KMS-11 (cell line): ENCODE measurements at regions not wholly inside any gene's neighbourhood (a gene's known extent, or its start where the extent isn't known, plus 50 kb on each side); places are given as distances from the start of the nearest gene placed in this dataset.

Experiments used
- H2AFZ ChIP-seq: fragments of 200-600 bp; sonication (generic); 2 replicates; pipeline ENCODE4 v1.6.1; 2016; ENCODE audit warnings: antibody characterized with exemption, mixed run types, low read depth
- H3K27ac ChIP-seq: fragments of 200-600 bp; sonication (generic); 2 replicates; pipeline ENCODE4 v1.6.1; 2016; ENCODE audit warnings: mild to moderate bottlenecking, mixed run types
- H3K27me3 ChIP-seq: fragments of 200-600 bp; sonication (generic); 2 replicates; pipeline ENCODE4 v1.6.1; 2017; ENCODE audit warnings: mild to moderate bottlenecking, low read depth, mixed run types, moderate library complexity; ENCODE audit not compliant: insufficient read depth
- H3K36me3 ChIP-seq: fragments of 200-600 bp; sonication (generic); 2 replicates; pipeline ENCODE4 v1.6.1; 2017; ENCODE audit warnings: mild to moderate bottlenecking, mixed run types; ENCODE audit not compliant: insufficient read depth
- H3K4me1 ChIP-seq: fragments of 200-600 bp; sonication (generic); 2 replicates; pipeline ENCODE4 v1.6.1; 2016; ENCODE audit warnings: mild to moderate bottlenecking, low read depth, mixed run types; ENCODE audit not compliant: poor library complexity, severe bottlenecking
- H3K4me2 ChIP-seq: fragments of 200-600 bp; sonication (generic); 2 replicates; pipeline ENCODE4 v1.7.0; 2016; ENCODE audit warnings: mild to moderate bottlenecking, mixed run types
- H3K4me3 ChIP-seq: fragments of 200-600 bp; sonication (generic); IDR thresholded peaks from 2 replicates; pipeline ENCODE4 v1.6.1; 2017; ENCODE audit warnings: low read depth, low read length, mixed read lengths; ENCODE audit not compliant: insufficient read depth
- H3K79me2 ChIP-seq: fragments of 200-600 bp; sonication (generic); 2 replicates; pipeline ENCODE4 v1.6.1; 2016; ENCODE audit warnings: low read depth, mixed run types; ENCODE audit not compliant: insufficient read depth
- H3K9ac ChIP-seq: fragments of 200-600 bp; sonication (generic); 2 replicates; pipeline ENCODE4 v1.6.1; 2016; ENCODE audit warnings: mild to moderate bottlenecking, mixed run types
- H4K20me1 ChIP-seq: fragments of 200-600 bp; sonication (generic); 2 replicates; pipeline ENCODE4 v1.6.1; 2016; ENCODE audit warnings: mild to moderate bottlenecking, mixed run types; ENCODE audit not compliant: insufficient read depth
- TF ChIP-seq, protein P1 (sequence below): fragments of 200-600 bp; sonication (generic); conservative IDR thresholded peaks from 2 replicates; pipeline ENCODE4 v1.6.1; 2017; ENCODE audit warnings: low read depth, mild to moderate bottlenecking, antibody characterized with exemption, low read length, moderate library complexity, mixed read lengths

DNA sequence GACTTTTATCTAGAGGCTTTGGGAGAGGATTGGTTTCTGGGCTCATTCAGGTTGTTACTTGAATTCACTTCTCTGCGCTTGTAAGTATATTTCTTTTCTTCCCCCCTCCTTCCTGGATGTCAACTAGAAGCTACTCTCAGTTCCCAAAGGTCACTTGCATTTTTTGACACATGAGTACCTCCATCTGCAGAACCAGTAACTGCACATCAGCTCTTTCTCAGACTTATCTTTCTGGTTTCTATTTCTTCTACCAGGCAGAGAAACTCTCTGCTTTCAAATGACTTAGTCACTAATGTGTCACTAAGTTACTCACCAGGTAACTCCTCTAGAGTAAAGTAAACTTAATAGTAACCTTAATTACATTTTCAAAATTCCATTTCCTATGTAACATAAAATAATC is 773.0 kb upstream of the LUZP2 start:
- H3K9ac ChIP-seq = no peak overlapping the region
- H2AFZ ChIP-seq = no peak overlapping the region
- no peaks in the 10 kb centered on the region for H3K36me3 ChIP-seq
- no peak overlapping the region for H3K4me2 ChIP-seq
- H3K4me3 ChIP-seq = no peak overlapping the region
- H4K20me1 ChIP-seq = no peaks in the 10 kb centered on the region
- H3K27me3 ChIP-seq = no peaks in the 10 kb centered on the region
- H3K79me2 ChIP-seq = no peaks in the 10 kb centered on the region
- TF ChIP-seq, protein P1, sequence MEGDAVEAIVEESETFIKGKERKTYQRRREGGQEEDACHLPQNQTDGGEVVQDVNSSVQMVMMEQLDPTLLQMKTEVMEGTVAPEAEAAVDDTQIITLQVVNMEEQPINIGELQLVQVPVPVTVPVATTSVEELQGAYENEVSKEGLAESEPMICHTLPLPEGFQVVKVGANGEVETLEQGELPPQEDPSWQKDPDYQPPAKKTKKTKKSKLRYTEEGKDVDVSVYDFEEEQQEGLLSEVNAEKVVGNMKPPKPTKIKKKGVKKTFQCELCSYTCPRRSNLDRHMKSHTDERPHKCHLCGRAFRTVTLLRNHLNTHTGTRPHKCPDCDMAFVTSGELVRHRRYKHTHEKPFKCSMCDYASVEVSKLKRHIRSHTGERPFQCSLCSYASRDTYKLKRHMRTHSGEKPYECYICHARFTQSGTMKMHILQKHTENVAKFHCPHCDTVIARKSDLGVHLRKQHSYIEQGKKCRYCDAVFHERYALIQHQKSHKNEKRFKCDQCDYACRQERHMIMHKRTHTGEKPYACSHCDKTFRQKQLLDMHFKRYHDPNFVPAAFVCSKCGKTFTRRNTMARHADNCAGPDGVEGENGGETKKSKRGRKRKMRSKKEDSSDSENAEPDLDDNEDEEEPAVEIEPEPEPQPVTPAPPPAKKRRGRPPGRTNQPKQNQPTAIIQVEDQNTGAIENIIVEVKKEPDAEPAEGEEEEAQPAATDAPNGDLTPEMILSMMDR = no peak
- H3K27ac ChIP-seq = no peak overlapping the region
- H3K4me1 ChIP-seq = peaks cover 15% of the 10 kb centered on the region

DNA sequence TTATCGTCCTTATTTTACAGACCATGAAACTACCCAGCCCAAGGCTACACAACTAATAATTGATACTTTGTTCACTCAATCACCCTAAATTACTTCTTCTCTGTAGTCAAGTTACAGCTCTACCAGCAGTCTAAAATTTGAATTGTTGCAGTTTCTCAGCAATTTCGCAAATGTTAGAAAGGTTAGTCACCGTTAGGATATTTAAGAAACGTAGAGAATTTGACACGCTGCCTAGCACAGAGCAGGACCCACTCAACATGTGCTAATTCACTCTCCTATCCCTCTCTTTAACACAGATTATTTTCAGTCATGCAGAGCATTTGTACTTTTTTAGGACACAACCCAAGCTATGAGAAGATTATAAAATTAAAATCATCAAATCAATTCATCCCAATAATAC is 771.1 kb upstream of the LUZP2 start:
- no peaks in the 10 kb centered on the region for H3K36me3 ChIP-seq
- no peak overlapping the region for H3K4me2 ChIP-seq
- no peak overlapping the region for H3K27ac ChIP-seq
- no peak overlapping the region for H3K9ac ChIP-seq
- H3K27me3 ChIP-seq = no peaks in the 10 kb centered on the region
- no peak overlapping the region for H2AFZ ChIP-seq
- TF ChIP-seq, protein P1 = no peak
- H3K4me3 ChIP-seq = no peak overlapping the region
- H3K79me2 ChIP-seq = no peaks in the 10 kb centered on the region
- H3K4me1 ChIP-seq = peaks cover 15% of the 10 kb centered on the region
- H4K20me1 ChIP-seq = no peaks in the 10 kb centered on the region

DNA sequence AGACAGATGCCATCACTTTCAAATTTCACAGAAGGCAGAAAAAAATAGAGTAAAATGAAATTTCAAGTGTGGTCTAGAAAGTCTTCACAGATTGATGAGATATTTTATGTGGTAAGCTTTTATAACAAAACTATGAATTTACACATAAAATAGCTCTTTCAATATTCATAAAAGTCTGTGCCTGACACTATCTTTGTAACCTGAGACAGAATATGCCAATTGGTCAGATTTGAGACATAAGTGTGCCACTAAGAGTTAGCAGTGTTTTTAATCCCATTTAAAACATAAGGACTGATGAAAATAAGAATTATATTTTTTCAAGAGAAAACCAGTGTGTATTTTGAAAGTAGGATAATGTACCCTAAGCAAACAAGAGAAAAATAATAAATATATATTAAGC is 769.5 kb upstream of the LUZP2 start:
- Histone ChIP-seq H3K27ac (no peak overlapping the region), H4K20me1 (no peaks in the 10 kb centered on the region), H3K4me2 (no peak overlapping the region), H3K36me3 (no peaks in the 10 kb centered on the region), H3K27me3 (no peaks in the 10 kb centered on the region), H2AFZ (no peak overlapping the region), H3K4me1 (peaks cover 15% of the 10 kb centered on the region), H3K79me2 (no peaks in the 10 kb centered on the region), H3K4me3 (no peak overlapping the region), H3K9ac (no peak overlapping the region)
- TF ChIP-seq, protein P1 = no peak

DNA sequence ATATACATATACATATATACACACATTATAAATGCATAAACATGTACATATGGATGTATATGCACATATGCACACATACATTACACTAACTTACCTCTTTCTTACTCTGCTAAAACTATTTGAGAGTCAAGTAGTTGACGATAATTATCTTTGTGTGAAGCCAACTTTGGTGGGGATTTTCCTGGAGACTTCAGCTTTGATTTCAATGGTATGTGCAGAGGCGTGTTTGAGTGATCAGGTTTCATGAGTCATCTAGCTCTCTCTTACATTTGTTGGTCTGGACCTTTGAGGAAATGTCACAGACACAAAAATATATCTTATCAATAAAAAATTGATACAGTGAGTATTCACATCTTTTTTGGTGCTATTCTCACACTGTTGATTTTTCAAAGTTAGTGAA is 769.1 kb upstream of the LUZP2 start:
- no peaks in the 10 kb centered on the region for H4K20me1 ChIP-seq
- H3K79me2 ChIP-seq = no peaks in the 10 kb centered on the region
- no peak overlapping the region for H3K4me2 ChIP-seq
- no peak overlapping the region for H3K27ac ChIP-seq
- H3K4me1 ChIP-seq = peaks cover 15% of the 10 kb centered on the region
- no peak overlapping the region for H3K4me3 ChIP-seq
- no peak overlapping the region for H2AFZ ChIP-seq
- H3K9ac ChIP-seq = no peak overlapping the region
- TF ChIP-seq, protein P1 = no peak
- no peaks in the 10 kb centered on the region for H3K36me3 ChIP-seq
- H3K27me3 ChIP-seq = no peaks in the 10 kb centered on the region
